ENCODE measurements at regions not wholly inside any gene's neighbourhood (a gene's known extent, or its start where the extent isn't known, plus 50 kb on each side); places are given as distances from the start of the nearest gene placed in this dataset.

GRCh38 chr12:5236022-5236640 lies 192.5 kb downstream of the KCNA5 start:
- H3K9me2 ChIP-seq (replicated peaks; ENCODE audit: low read length): no peaks in the 10 kb centered on the region
- no peaks in the 10 kb centered on the region for H3K79me2 ChIP-seq (ENCODE audit: low read length)
- H3K4me3 ChIP-seq (ENCODE audit: low read length): no peak overlapping the region
- no peak overlapping the region for H3K9ac ChIP-seq (ENCODE audit: low read length)
- no peaks in the 10 kb centered on the region for H4K20me1 ChIP-seq (ENCODE audit: low read length)
- no peaks in the 10 kb centered on the region for H3F3A ChIP-seq (ENCODE audit: low read length, unreplicated experiment)
- no peaks in the 10 kb centered on the region for H3K36me3 ChIP-seq (ENCODE audit: low read depth, low read length)
- BruUV-seq (replicated peaks): no TSS peak
- CTCF ChIA-PET: no interaction called here
- no peaks in the 10 kb centered on the region for H3K4me1 ChIP-seq (ENCODE audit: insufficient read depth, low read length)
- H3K9me3 ChIP-seq (ENCODE audit: low read length): no peaks in the 10 kb centered on the region
- no peaks in the 10 kb centered on the region for H3K27me3 ChIP-seq (ENCODE audit: low read length)
- DNase-seq (no peak), ATAC-seq (no peak)
- intact Hi-C loops (cut with micrococcal nuclease): no loop called here
- no peak overlapping the region for H3K27ac ChIP-seq (ENCODE audit: low read length)
- TF ChIP-seq EZH2 (IDR thresholded peaks at IDR 0.05; ENCODE audit: low read length, unreplicated experiment): no peak
- no peak for TF ChIP-seq CTCF (conservative IDR thresholded peaks at IDR 0.05; ENCODE audit: low read depth, low read length)
- POLR2A ChIA-PET (ENCODE audit: unreplicated experiment): no interaction called here
- H3K4me2 ChIP-seq (ENCODE audit: low read length): no peak overlapping the region
- H2AFZ ChIP-seq (ENCODE audit: low read length): no peak overlapping the region

- no peak overlapping the region for H3K4me2 ChIP-seq (ENCODE audit: low read length)
- no peaks in the 10 kb centered on the region for H3F3A ChIP-seq (ENCODE audit: low read length, unreplicated experiment)
- no peak overlapping the region for H3K9ac ChIP-seq (ENCODE audit: low read length)
- ChIA-PET CTCF (no interaction called here), POLR2A (ENCODE audit: unreplicated experiment) (no interaction called here)
- no peaks in the 10 kb centered on the region for H3K36me3 ChIP-seq (ENCODE audit: low read depth, low read length)
- no peaks in the 10 kb centered on the region for H3K4me1 ChIP-seq (ENCODE audit: insufficient read depth, low read length)
- H2AFZ ChIP-seq (ENCODE audit: low read length): no peak overlapping the region
- H3K27me3 ChIP-seq (ENCODE audit: low read length): no peaks in the 10 kb centered on the region
- no peak for ATAC-seq
- H3K79me2 ChIP-seq (ENCODE audit: low read length): no peaks in the 10 kb centered on the region
- intact Hi-C loops (cut with micrococcal nuclease): no loop called here
- no peak for DNase-seq
- no peaks in the 10 kb centered on the region for H3K9me3 ChIP-seq (ENCODE audit: low read length)
- TF ChIP-seq EZH2phosphoT487 (IDR thresholded peaks at IDR 0.05; ENCODE audit: borderline replicate concordance, low read length): no peak
- TF ChIP-seq CTCF (conservative IDR thresholded peaks at IDR 0.05; ENCODE audit: low read depth, low read length): no peak
- no peak for TF ChIP-seq EZH2 (IDR thresholded peaks at IDR 0.05; ENCODE audit: low read length, unreplicated experiment)
- H3K9me2 ChIP-seq (replicated peaks; ENCODE audit: low read length): no peaks in the 10 kb centered on the region
- BruUV-seq (replicated peaks): no TSS peak
- no peak overlapping the region for H3K4me3 ChIP-seq (ENCODE audit: low read length)
- no peaks in the 10 kb centered on the region for H4K20me1 ChIP-seq (ENCODE audit: low read length)
- no peak overlapping the region for H3K27ac ChIP-seq (ENCODE audit: low read length)
Observed at GRCh38 chr12:5242440-5242839, 189.5 kb upstream of the NTF3 start.

GRCh38 chr12:5243014-5243413 lies 188.9 kb upstream of the NTF3 start:
- no peak for TF ChIP-seq EZH2phosphoT487 (IDR thresholded peaks at IDR 0.05; ENCODE audit: borderline replicate concordance, low read length)
- TF ChIP-seq EZH2 (IDR thresholded peaks at IDR 0.05; ENCODE audit: low read length, unreplicated experiment): no peak
- TF ChIP-seq CTCF (conservative IDR thresholded peaks at IDR 0.05; ENCODE audit: low read depth, low read length): no peak
- POLR2A ChIA-PET (ENCODE audit: unreplicated experiment): no interaction called here
- H3K9ac ChIP-seq (ENCODE audit: low read length): no peak overlapping the region

More at GRCh38 chr12:5243014-5243413, 188.9 kb upstream of the NTF3 start:
- Histone ChIP-seq H2AFZ (ENCODE audit: low read length) (no peak overlapping the region), H3K9me2 (replicated peaks; ENCODE audit: low read length) (no peaks in the 10 kb centered on the region), H3K4me3 (ENCODE audit: low read length) (no peak overlapping the region), H3K9me3 (ENCODE audit: low read length) (no peaks in the 10 kb centered on the region), H3F3A (ENCODE audit: low read length, unreplicated experiment) (no peaks in the 10 kb centered on the region), H3K27me3 (ENCODE audit: low read length) (no peaks in the 10 kb centered on the region), H4K20me1 (ENCODE audit: low read length) (no peaks in the 10 kb centered on the region), H3K4me1 (ENCODE audit: insufficient read depth, low read length) (no peaks in the 10 kb centered on the region), H3K4me2 (ENCODE audit: low read length) (no peak overlapping the region), H3K79me2 (ENCODE audit: low read length) (no peaks in the 10 kb centered on the region), H3K27ac (ENCODE audit: low read length) (no peak overlapping the region), H3K36me3 (ENCODE audit: low read depth, low read length) (no peaks in the 10 kb centered on the region)
- ATAC-seq (no peak), DNase-seq (no peak)
- CTCF ChIA-PET: no interaction called here
- no TSS peak for BruUV-seq (replicated peaks)
- intact Hi-C loops (cut with micrococcal nuclease): no loop called here
